Retinal pigment epithelial cell (primary cell): ENCODE measurements at regions not wholly inside any gene's neighbourhood (a gene's known extent, or its start where the extent isn't known, plus 50 kb on each side); places are given as distances from the start of the nearest gene placed in this dataset.
"Not testable (repeated sequence)": the region's sequence is repeated elsewhere in the genome, so short reads cannot be mapped to it uniquely, and the experiment has no call there.

ENCODE experiments used
- DNase-seq: peaks from one replicate; pipeline ENCODE4 v3.0.0-alpha.2; 2010; ENCODE audit warnings: low read depth
- H3K4me3 ChIP-seq: 2 replicates; pipeline ENCODE4 v1.5.1; 2011; ENCODE audit warnings: mild to moderate bottlenecking, low read length, control low read depth, moderate library complexity
- TF ChIP-seq, protein P1 (sequence below): conservative IDR thresholded peaks from 2 replicates; pipeline ENCODE4 v1.5.1; 2011; ENCODE audit warnings: low read depth, low read length, control low read depth, inconsistent platforms

DNA sequence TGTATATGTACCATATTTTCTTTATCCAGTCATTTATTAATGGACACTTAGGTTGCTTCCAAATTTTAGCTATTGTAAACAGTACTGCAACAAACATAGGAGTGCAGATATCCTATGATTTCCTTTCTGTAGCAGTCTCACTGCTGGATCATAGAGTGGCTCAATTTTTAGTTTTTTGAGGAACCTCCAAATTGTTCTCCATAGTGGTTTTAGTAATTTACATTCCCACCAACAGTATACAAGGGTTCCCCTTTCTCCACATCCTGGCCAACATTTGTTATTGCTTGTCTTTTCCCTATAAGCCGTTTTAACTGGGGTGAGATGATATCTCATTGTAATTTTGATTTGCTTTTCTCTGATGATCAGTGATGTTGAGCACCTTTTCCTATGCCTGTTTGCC lies 114.3 kb downstream of the TMEM17 start:
- H3K4me3 ChIP-seq = no peak overlapping the region
- TF ChIP-seq, protein P1, sequence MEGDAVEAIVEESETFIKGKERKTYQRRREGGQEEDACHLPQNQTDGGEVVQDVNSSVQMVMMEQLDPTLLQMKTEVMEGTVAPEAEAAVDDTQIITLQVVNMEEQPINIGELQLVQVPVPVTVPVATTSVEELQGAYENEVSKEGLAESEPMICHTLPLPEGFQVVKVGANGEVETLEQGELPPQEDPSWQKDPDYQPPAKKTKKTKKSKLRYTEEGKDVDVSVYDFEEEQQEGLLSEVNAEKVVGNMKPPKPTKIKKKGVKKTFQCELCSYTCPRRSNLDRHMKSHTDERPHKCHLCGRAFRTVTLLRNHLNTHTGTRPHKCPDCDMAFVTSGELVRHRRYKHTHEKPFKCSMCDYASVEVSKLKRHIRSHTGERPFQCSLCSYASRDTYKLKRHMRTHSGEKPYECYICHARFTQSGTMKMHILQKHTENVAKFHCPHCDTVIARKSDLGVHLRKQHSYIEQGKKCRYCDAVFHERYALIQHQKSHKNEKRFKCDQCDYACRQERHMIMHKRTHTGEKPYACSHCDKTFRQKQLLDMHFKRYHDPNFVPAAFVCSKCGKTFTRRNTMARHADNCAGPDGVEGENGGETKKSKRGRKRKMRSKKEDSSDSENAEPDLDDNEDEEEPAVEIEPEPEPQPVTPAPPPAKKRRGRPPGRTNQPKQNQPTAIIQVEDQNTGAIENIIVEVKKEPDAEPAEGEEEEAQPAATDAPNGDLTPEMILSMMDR = no peak
- no peak for DNase-seq

DNA sequence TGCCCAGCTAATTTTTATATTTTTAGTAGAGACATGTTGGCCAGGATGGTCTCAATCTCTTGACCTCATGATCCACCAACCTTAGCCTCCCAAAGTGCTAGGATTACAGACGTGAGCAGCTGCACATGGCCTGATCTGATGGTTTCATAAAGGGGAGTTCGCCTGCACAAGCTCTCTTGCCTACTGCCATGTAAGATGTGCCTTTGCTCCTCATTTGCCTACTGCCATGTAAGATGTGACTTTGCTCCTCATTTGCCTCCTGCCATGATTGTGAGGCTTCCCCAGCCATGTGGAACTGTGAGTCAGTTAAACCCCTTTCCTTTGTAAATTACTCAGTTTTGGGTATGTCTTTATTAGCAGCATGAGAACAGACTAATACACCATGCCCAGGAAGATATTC lies 119.6 kb downstream of the TMEM17 start:
- DNase-seq, H3K4me3 ChIP-seq: not testable (repeated sequence)

DNA sequence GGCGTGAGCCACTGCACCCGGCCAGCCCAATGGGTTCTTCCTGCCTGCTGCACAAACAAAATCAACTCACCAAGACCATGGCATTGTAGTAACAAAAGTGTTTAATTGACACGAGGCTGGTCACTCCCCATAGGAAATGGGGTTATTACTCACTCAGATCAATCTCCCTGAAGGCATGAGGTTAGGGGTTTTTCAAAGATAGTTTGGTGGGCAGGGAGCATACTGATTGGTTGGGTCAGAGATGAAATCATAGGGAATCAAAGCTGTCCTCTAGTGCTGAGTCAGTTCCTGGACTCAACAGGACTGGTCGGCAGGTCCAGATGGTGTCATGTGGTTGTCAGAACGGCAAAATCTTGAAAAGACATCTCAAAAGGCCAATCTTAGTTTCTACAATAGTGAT lies 122.1 kb downstream of the TMEM17 start:
- DNase-seq = no peak
- no peak overlapping the region for H3K4me3 ChIP-seq
- TF ChIP-seq, protein P1 = no peak

DNA sequence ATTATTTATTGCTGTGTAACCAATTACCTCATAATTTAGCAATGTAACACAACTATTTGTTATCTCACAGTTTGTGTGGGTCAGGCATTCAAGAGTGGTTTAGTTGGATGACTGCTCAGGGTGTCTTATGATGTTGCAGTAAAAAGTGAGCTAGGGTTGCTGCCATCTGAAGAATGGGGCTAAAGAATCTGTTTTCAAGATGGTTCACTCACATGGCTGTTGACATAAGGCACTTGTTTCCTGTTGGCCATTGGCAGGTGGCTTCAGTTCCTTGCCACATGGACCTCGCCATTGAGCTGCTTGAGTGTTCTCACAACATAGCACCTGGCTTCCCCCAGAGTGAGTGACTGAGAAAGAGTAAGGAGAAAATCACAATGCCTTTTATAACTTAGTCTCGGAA lies 123.2 kb downstream of the TMEM17 start:
- no peak overlapping the region for H3K4me3 ChIP-seq
- no peak for DNase-seq
- TF ChIP-seq, protein P1 = no peak

DNA sequence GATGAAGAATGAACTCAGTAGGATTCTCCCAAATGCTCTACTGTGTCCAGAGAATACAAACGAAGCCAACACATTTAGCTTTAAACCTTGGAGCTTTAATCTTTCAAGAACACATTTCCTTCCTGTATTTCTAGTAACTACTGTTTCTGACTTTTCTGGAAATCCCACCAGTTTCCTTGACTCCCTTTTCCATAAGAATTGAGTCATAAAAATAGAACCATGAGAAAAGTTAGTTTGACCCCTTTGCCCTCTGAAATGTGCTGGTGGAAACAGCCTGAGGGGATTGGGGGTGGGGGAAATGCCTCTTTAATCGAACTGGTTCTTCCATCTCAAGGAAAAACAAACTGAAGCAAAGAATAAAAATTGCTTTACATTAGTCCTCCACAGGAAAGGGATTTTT lies 123.9 kb downstream of the TMEM17 start:
- no peak overlapping the region for H3K4me3 ChIP-seq
- TF ChIP-seq, protein P1 = no peak
- DNase-seq = no peak

DNA sequence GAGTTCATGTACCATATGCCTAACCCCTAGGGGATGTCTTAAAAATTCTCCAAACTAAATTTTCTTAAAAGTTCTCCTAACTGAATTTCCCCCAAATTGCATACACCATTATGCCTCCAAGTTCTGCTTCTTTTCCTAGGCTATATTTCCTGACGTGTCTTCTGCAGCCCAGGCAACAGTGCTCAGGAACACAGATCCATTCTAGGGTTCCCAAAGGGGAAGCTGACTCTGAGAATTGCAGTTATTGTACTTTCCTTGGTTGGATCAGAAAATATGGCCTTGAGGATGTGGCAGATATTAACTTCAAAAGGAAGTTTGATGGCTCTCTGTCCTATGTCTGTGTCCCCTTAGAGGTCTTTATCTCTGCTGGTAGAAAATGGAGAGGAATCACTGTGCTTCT lies 124.3 kb downstream of the TMEM17 start:
- no peak for DNase-seq
- no peak overlapping the region for H3K4me3 ChIP-seq
- TF ChIP-seq, protein P1 = no peak

DNA sequence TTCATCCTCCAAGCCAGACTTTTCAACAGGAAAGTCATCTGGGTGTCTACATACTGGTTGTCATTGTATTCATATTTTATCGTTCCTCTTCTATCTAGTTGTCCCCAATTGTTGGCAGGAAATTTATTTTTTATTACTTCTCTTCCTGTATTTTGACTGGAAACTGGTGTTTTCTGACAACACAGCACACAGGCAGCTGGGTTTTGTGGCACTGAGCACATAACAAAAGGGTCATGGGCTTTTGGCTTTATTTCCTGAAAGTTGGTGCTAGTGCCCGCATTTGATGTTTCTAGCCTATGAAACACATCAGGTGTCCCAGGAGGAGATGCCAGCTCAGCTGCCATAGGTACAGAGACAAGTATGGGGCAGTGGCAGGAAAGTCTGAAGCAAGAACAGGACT lies 126.4 kb downstream of the TMEM17 start:
- H3K4me3 ChIP-seq = no peak overlapping the region
- DNase-seq = no peak
- TF ChIP-seq, protein P1 = no peak

DNA sequence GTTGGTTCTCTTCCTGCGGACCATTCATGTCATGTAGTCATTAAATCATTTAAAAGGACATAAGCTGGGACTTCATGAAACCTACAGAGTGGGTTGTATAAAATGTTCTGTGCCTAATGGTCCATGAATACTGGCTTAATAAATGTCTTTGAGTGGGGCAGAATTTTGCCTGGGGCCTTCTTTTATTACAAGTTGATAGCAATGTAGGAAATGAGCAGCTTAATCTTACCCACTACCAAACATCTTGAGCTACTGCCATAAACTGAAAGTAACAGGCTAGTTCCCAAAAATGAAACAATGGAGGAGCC lies 130.9 kb downstream of the TMEM17 start:
- DNase-seq = no peak
- H3K4me3 ChIP-seq = no peak overlapping the region
- TF ChIP-seq, protein P1 = no peak
